Mucosa of descending colon (tissue), 3 donors: ENCODE measurements at regions not wholly inside any gene's neighbourhood (a gene's known extent, or its start where the extent isn't known, plus 50 kb on each side); places are given as distances from the start of the nearest gene placed in this dataset.

Experiments used
- ATAC-seq: fragments of 200-7000 bp; cut with Tn5 transposase; one replicate; pipeline ENCODE4 v1.9.1; 2020; ENCODE audit warnings: mild to moderate bottlenecking, moderate library complexity
- DNase-seq, 3 donors: peaks; one replicate each; pipeline ENCODE4 v3.0.0-alpha.2; 2020
- H3K36me3 ChIP-seq: fragments of 200-600 bp; one replicate; pipeline ENCODE4 v1.8.0; 2021; ENCODE audit warnings: low read depth, mild to moderate bottlenecking
- H3K4me1 ChIP-seq: fragments of 200-600 bp; one replicate; pipeline ENCODE4 v1.8.0; 2021; ENCODE audit warnings: low read depth, mild to moderate bottlenecking
- H3K4me3 ChIP-seq: fragments of 200-600 bp; one replicate; pipeline ENCODE4 v1.8.0; 2021; ENCODE audit warnings: mild to moderate bottlenecking
- H3K9me3 ChIP-seq: fragments of 200-600 bp; one replicate; pipeline ENCODE4 v1.8.0; 2021; ENCODE audit warnings: mild to moderate bottlenecking
- CTCF ChIP-seq: fragments of 200-600 bp; IDR thresholded peaks from one replicate; pipeline ENCODE4 v1.8.0; 2022; ENCODE audit warnings: antibody characterized with exemption, mild to moderate bottlenecking
- intact Hi-C, 2 donors: fragments of 100-400 bp; cut with DNase I in 1 of 2; cut with micrococcal nuclease in 1 of 2; formaldehyde crosslinking; loops; one replicate each; pipeline versions ENCODE4 v1.11.0 to v1.11.1; 2022; cut with DNase I, micrococcal nuclease
- donor health status: DM: no; HTN: no; CAD: no; lungs with moderate emphysema.
- donor health status: DM: no; HTN: no; CAD: no.
- donor health status: DM: no; HTN: yes; CAD: no.

GRCh38 chr2:193868833-193869232 is 1674.1 kb upstream of the TMEFF2 start:
- Histone ChIP-seq H3K9me3 (no peaks in the 10 kb centered on the region), H3K4me3 (no peak overlapping the region), H3K36me3 (no peaks in the 10 kb centered on the region), H3K4me1 (no peaks in the 10 kb centered on the region)
- TF ChIP-seq CTCF = no peak
- intact Hi-C loops = no loop called here
- DNase-seq = no peak
- no peak for ATAC-seq

- TF ChIP-seq CTCF = no peak
- Histone ChIP-seq H3K36me3 (no peaks in the 10 kb centered on the region), H3K4me3 (no peak overlapping the region), H3K9me3 (no peaks in the 10 kb centered on the region), H3K4me1 (no peaks in the 10 kb centered on the region)
- DNase-seq = no peak
- ATAC-seq = no peak
- intact Hi-C loops = no loop called here
These were observed 1673.4 kb upstream of the TMEFF2 start for GRCh38 chr2:193868132-193868531.

- no peaks in the 10 kb centered on the region for H3K36me3 ChIP-seq
- H3K4me1 ChIP-seq = no peaks in the 10 kb centered on the region
- DNase-seq (no peak), ATAC-seq (no peak)
- intact Hi-C loops = no loop called here
- TF ChIP-seq CTCF = no peak
- H3K9me3 ChIP-seq = no peaks in the 10 kb centered on the region
- H3K4me3 ChIP-seq = no peak overlapping the region
These were observed 1672.7 kb upstream of the TMEFF2 start for GRCh38 chr2:193867454-193867853.

GRCh38 chr2:193861557-193861956 is 1666.8 kb upstream of the TMEFF2 start:
- intact Hi-C loops = no loop called here
- no peaks in the 10 kb centered on the region for H3K36me3 ChIP-seq
- ATAC-seq (no peak), DNase-seq (no peak)
- H3K9me3 ChIP-seq = no peaks in the 10 kb centered on the region
- no peak for TF ChIP-seq CTCF
- H3K4me1 ChIP-seq = no peaks in the 10 kb centered on the region
- H3K4me3 ChIP-seq = no peak overlapping the region

GRCh38 chr2:193847991-193848390 is 1653.3 kb upstream of the TMEFF2 start:
- H3K36me3 ChIP-seq = no peaks in the 10 kb centered on the region
- no peaks in the 10 kb centered on the region for H3K4me1 ChIP-seq
- no peak for TF ChIP-seq CTCF
- intact Hi-C loops = no loop called here
- H3K4me3 ChIP-seq = no peak overlapping the region
- no peaks in the 10 kb centered on the region for H3K9me3 ChIP-seq
- DNase-seq (no peak), ATAC-seq (no peak)

- TF ChIP-seq CTCF = no peak
- ATAC-seq (no peak), DNase-seq (no peak)
- Histone ChIP-seq H3K4me1 (no peaks in the 10 kb centered on the region), H3K9me3 (no peaks in the 10 kb centered on the region), H3K36me3 (no peaks in the 10 kb centered on the region), H3K4me3 (no peak overlapping the region)
- intact Hi-C loops = no loop called here
These were observed 1652.4 kb upstream of the TMEFF2 start for GRCh38 chr2:193847130-193847529.
